HUES48 (cell line): ENCODE measurements at regions not wholly inside any gene's neighbourhood (a gene's known extent, or its start where the extent isn't known, plus 50 kb on each side); places are given as distances from the start of the nearest gene placed in this dataset.
"Not testable (repeated sequence)": the region's sequence is repeated elsewhere in the genome, so short reads cannot be mapped to it uniquely, and the experiment has no call there.

ENCODE experiments used
- H3K27ac ChIP-seq: one replicate; pipeline ENCODE4 v1.7.0; 2013; ENCODE audit warnings: low read depth, low read length, inconsistent platforms
- H3K27me3 ChIP-seq: 2 replicates; pipeline ENCODE4 v1.6.1; 2013; ENCODE audit warnings: mild to moderate bottlenecking, low read length; ENCODE audit not compliant: control insufficient read depth, insufficient read depth
- H3K36me3 ChIP-seq: 2 replicates; pipeline ENCODE4 v1.6.1; 2013; ENCODE audit warnings: low read length; ENCODE audit not compliant: control insufficient read depth, insufficient read depth
- H3K4me1 ChIP-seq: 2 replicates; pipeline ENCODE4 v1.6.1; 2013; ENCODE audit warnings: mild to moderate bottlenecking, low read length; ENCODE audit not compliant: control insufficient read depth, insufficient read depth
- H3K4me3 ChIP-seq: 2 replicates; pipeline ENCODE4 v1.5.1; 2013; ENCODE audit warnings: mild to moderate bottlenecking, low read depth, low read length
- H3K9ac ChIP-seq: 2 replicates; pipeline ENCODE4 v1.6.1; 2013; ENCODE audit warnings: mild to moderate bottlenecking, low read depth, low read length, moderate library complexity
- H3K9me3 ChIP-seq: 2 replicates; pipeline ENCODE4 v1.6.1; 2013; ENCODE audit warnings: low read length; ENCODE audit not compliant: control insufficient read depth, insufficient read depth

DNA sequence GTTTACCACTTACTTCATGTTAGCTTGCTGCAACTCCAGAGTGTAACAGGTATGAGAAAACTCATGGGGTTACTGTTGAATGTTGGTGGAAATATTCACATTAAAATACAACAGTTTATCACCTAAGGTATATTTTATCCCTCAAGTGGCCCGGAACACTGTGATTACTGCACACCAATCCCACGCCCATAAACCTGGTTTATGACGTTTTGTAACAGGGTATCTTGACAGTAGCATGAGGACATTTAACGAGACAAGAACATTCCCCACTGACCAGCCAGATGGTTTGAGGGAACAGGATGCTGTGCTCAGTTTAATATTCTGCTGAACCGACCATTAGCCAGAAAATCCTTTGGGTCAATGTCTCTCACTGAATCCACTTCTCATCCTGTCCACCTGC is 98.3 kb upstream of the DRD5 start:
- H3K9ac ChIP-seq, H3K4me3 ChIP-seq, H3K4me1 ChIP-seq, H3K9me3 ChIP-seq, H3K36me3 ChIP-seq, H3K27ac ChIP-seq, H3K27me3 ChIP-seq: not testable (repeated sequence)

DNA sequence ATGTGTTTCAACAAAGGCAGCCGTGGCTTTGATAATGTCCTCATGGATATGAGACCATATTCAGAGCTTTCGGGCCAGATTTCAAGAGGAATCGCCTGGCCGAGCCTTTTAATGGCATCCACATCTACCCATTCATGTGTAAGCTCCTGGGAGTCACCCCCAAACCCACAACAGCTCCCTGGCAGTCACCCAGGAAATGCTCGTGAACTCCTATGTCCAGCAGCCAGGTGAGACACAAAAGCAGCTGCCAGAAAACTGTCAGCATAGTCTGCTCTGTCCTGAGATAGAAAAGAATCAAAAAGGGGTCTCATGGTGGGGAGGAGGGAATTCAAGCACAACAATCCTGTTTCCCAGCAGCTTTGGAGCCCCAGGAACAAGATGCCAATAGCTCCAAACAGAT is 96.4 kb upstream of the DRD5 start:
- H3K4me1 ChIP-seq, H3K36me3 ChIP-seq, H3K9me3 ChIP-seq, H3K9ac ChIP-seq, H3K27ac ChIP-seq, H3K27me3 ChIP-seq, H3K4me3 ChIP-seq: not testable (repeated sequence)

DNA sequence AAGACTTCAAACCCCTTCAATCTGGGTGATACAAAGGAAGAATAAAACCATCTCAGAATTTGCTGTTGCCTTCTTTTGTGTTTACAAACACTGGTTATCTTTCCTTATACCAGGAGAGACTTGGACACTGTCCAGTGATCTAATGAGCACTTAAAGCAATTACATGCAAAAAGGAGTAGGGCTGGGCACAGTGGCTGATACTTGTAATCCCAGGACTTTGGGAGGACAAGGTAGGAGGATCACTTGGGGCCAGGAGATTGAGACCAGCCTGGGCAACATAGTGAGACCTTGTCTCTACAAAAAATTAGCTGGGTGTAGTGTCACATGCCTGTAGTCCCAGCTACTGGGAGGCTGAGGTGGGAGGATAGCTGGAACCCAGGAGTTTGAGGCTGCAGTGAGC is 95.7 kb upstream of the DRD5 start:
- Histone ChIP-seq H3K27ac (no peak overlapping the region), H3K27me3 (no peaks in the 10 kb centered on the region; the same call in 1 of the 2 replicates), H3K4me1 (no peaks in the 10 kb centered on the region), H3K9me3 (no peaks in the 10 kb centered on the region), H3K9ac (no peak overlapping the region), H3K36me3 (no peaks in the 10 kb centered on the region), H3K4me3 (no peak overlapping the region)

DNA sequence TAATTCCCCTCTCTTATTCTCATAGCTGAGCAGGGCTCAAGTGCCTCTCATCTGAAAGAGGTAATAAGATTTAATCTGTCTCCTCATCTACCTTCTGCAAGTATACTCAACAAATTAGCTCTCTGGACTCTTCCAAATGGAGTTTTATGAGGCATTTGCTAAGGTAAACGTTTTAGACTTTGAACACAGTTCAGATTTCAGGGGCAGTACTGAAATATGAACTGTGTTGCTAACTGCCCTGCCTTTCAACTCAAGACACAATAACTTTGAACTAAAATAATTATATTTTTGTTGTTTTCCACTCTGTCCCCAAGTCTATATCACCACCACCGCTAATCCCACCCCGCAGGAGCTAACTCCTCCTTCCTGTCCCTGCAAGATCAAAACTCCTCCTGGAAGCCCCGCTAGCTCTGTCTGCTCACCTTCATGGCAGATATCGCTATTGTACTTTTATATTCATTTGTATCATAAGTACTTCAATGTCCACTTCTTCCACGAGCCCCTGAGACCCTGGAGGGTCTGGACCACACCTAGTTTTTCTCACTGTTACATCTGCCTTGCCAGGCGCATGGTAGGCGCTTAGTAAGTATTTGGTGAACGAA is 90.7 kb upstream of the DRD5 start:
- H3K9ac ChIP-seq, H3K27me3 ChIP-seq, H3K4me1 ChIP-seq, H3K9me3 ChIP-seq, H3K36me3 ChIP-seq: not testable (repeated sequence)
- Histone ChIP-seq H3K4me3 (peak overlapping the region; percentile 61), H3K27ac (peak overlapping the region; percentile 45)

DNA sequence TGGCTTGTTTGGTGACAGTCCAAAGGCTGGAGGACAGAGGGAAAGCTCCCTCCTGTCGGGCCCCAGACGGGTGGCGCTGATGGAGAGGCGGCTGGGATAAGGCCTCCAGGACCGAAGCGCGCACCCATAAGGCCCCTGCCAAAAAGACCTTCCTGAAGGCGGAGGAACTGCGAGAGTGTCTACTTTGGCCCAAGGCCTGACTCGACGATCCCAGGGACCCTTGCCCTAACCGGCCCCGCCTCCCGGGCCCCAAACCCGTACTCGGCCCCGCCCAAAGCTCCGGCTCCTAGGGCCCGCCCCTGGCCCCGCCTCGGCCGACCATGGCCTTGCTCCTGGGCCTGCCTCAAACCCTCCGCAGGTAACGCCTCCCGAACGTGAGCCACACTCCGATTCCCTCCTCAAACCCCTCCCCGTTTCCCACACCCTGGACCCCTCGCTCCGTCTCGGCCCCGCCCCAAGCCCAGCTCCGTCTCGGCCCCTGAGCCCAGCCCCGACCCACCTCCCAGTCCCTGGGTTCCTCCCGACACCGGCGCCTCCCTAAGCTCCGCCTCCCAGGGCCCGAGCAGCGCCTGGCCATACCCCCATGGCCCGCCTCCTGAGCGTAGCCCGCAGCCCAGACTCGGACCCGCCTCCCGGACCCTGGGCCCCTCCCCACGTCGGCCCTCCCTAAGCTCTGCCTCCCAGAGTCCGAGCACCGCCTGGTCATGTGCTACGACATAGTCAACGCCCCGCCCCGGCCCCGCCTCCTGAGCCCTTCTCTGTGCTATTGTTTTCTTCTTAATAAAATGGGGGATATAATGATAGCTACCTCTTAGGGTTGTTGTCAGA is 90.0 kb upstream of the DRD5 start:
- peak overlapping the region; percentile 61 for H3K4me3 ChIP-seq
- H3K9ac ChIP-seq: no peak overlapping the region
- H3K27ac ChIP-seq: peak overlapping the region; percentile 45

GRCh38 chr4:9692791-9693491 is 88.5 kb upstream of the DRD5 start:
- H3K9me3 ChIP-seq, H3K27ac ChIP-seq, H3K9ac ChIP-seq, H3K36me3 ChIP-seq, H3K4me3 ChIP-seq, H3K4me1 ChIP-seq, H3K27me3 ChIP-seq: not testable (repeated sequence)

More for the DNA sequence above, 90.0 kb upstream of the DRD5 start:
- Histone ChIP-seq H3K27me3 (no peaks in the 10 kb centered on the region; the same call in 1 of the 2 replicates), H3K9me3 (no peaks in the 10 kb centered on the region), H3K4me1 (0 out of 2 replicates have a peak, but pooled peaks cover 3% of the 10 kb centered on the region), H3K36me3 (no peaks in the 10 kb centered on the region)

DNA sequence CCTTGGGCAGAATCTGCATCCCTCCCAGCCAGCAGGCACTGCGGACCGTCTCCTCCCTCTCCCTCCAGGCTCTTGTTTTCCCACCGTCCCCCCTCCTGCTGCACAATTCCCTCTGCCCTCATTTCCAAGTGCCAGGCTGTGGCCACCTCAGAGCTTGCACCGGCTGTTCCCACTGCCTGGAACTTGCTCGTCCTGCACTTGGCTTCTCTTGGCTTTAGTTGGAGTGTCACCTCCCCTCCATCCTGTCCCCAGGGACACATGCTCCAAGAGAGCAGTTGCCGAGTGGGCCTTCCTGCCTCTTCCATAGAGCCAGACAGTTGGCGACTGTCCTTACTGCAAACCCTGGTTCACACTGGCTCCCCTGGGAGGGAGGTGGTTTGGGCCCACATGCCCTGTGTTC is 87.0 kb upstream of the DRD5 start:
- H3K27me3 ChIP-seq, H3K9ac ChIP-seq, H3K27ac ChIP-seq, H3K4me3 ChIP-seq, H3K9me3 ChIP-seq, H3K36me3 ChIP-seq, H3K4me1 ChIP-seq: not testable (repeated sequence)

DNA sequence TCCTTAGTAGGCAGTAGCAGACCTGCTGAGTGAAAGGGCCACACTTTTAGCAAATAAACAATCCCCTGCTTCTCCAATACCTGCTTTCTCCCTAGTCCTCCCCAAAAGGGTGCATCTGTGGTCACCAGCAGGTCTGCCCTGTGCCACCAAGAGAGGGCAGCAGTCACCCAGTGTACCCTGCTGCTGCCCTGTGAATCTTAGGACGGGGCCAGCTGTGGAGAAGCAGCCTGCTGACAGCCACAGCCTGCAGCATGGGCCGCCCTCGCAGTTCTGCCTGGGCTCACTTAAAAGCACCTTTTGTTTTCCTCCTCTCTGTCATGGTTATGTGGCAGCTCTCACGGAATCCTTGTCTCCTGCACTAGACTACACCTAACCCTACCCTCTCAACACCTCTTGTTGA is 85.4 kb upstream of the DRD5 start:
- H3K9me3 ChIP-seq, H3K36me3 ChIP-seq, H3K4me3 ChIP-seq, H3K27me3 ChIP-seq, H3K4me1 ChIP-seq, H3K9ac ChIP-seq, H3K27ac ChIP-seq: not testable (repeated sequence)

DNA sequence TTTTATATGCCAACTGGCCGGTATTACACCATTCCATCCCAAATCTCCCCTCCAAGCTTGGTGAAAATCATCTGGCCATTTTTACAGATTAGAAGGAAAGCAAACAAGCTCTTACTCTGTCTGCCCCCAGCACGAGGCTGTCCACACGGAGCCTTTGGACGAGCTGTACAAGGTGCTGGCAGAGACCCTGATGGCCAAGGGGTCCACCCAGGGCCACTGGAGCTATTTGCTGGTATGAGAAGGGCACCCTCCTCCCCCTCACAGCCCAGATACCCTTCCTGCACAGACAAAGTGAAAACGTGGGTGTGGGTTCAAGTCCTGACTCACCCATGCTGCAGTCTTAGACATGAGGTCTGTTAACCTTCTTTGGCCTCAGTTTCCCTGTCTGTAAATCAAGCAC is 84.9 kb upstream of the DRD5 start:
- not testable (repeated sequence) for H3K27me3 ChIP-seq, H3K4me1 ChIP-seq, H3K9ac ChIP-seq, H3K4me3 ChIP-seq, H3K9me3 ChIP-seq, H3K36me3 ChIP-seq, H3K27ac ChIP-seq

DNA sequence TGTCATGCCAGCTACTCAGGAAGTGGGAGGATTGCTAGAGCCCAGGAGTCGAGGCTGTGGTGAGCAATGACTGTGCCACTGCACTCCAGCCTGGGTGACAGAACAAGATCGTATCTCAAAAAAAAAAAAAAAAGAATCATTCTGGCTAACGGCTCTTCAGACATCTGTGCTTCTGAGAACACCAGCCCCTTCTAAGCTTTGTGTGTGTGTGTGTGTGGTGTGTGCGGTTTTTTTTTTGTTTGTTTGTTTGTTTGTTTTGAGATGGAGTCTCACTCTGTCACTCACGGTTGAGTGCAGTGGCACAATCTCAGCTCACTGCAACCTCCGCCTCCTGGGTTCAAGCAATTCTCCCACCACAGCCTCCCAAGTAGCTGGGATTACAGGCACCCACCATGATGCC is 79.4 kb upstream of the DRD5 start:
- H3K9me3 ChIP-seq, H3K4me3 ChIP-seq, H3K27me3 ChIP-seq, H3K36me3 ChIP-seq, H3K9ac ChIP-seq, H3K4me1 ChIP-seq, H3K27ac ChIP-seq: not testable (repeated sequence)

DNA sequence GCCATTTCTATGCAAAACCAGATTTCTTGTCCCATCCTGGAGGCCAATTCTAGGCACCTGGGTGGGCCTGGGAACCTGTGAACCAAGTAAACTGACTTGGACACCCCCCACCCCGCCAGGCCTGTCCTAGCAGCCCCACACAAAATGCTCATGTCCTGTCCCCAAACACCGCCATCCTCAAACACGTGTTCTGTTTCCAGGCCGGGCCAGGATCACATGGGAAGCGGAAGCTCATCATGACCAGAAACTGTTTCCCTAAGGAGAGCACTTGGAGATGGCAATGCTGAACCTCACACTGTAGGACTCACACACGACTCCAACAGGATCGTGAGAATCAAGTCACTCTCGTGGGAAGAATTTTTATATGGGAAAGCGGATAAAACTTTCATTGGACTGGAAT is 78.7 kb upstream of the DRD5 start:
- H3K4me3 ChIP-seq, H3K27ac ChIP-seq, H3K4me1 ChIP-seq, H3K9ac ChIP-seq, H3K27me3 ChIP-seq, H3K36me3 ChIP-seq, H3K9me3 ChIP-seq: not testable (repeated sequence)
